ENCODE measurements at regions not wholly inside any gene's neighbourhood (a gene's known extent, or its start where the extent isn't known, plus 50 kb on each side); places are given as distances from the start of the nearest gene placed in this dataset.
"Not testable (repeated sequence)": the region's sequence is repeated elsewhere in the genome, so short reads cannot be mapped to it uniquely, and the experiment has no call there.

GRCh38 chr2:16092861-16093638, 152.7 kb downstream of the MYCN start:
- no peak for DNase-seq (ENCODE audit: low read depth)
- TF ChIP-seq CTCF (conservative IDR thresholded peaks at IDR 0.05; ENCODE audit: low read depth, low read length), result no peak
- H3K4me3 ChIP-seq (ENCODE audit: low read depth, low read length), result no peak overlapping the region

- no peak for TF ChIP-seq CTCF (conservative IDR thresholded peaks at IDR 0.05; ENCODE audit: low read depth, low read length)
- DNase-seq (ENCODE audit: low read depth), result no peak
- no peak overlapping the region for H3K4me3 ChIP-seq (ENCODE audit: low read depth, low read length)
Observed at GRCh38 chr2:16091576-16092282, 151.4 kb downstream of the MYCN start.

- H3K4me3 ChIP-seq (ENCODE audit: low read depth, low read length), result no peak overlapping the region
- DNase-seq (ENCODE audit: low read depth), result no peak
- no peak for TF ChIP-seq CTCF (conservative IDR thresholded peaks at IDR 0.05; ENCODE audit: low read depth, low read length)
Observed at GRCh38 chr2:16090650-16091575, 150.6 kb downstream of the MYCN start.

GRCh38 chr2:16089491-16089890, 149.1 kb downstream of the MYCN start:
- DNase-seq (ENCODE audit: low read depth); H3K4me3 ChIP-seq (ENCODE audit: low read depth, low read length): not testable (repeated sequence)

GRCh38 chr2:16088802-16089112, 148.4 kb downstream of the MYCN start:
- DNase-seq (ENCODE audit: low read depth), result no peak
- no peak overlapping the region for H3K4me3 ChIP-seq (ENCODE audit: low read depth, low read length)
- no peak for TF ChIP-seq CTCF (conservative IDR thresholded peaks at IDR 0.05; ENCODE audit: low read depth, low read length)

GRCh38 chr2:16088035-16088801, 147.9 kb downstream of the MYCN start:
- no peak for TF ChIP-seq CTCF (conservative IDR thresholded peaks at IDR 0.05; ENCODE audit: low read depth, low read length)
- no peak for DNase-seq (ENCODE audit: low read depth)
- H3K4me3 ChIP-seq (ENCODE audit: low read depth, low read length), result no peak overlapping the region

- not testable (repeated sequence) for H3K4me3 ChIP-seq (ENCODE audit: low read depth, low read length); DNase-seq (ENCODE audit: low read depth)
Observed at GRCh38 chr2:16086136-16086535, 145.8 kb downstream of the MYCN start.

Data from choroid plexus epithelial cell (primary cell).